H7 (cell line): ENCODE measurements at regions not wholly inside any gene's neighbourhood (a gene's known extent, or its start where the extent isn't known, plus 50 kb on each side); places are given as distances from the start of the nearest gene placed in this dataset.
A peak's percentile ranks its signal among the peaks of the same experiment; 100 is the strongest.

Experiments
- DNase-seq: peaks from one replicate; pipeline ENCODE4 v3.0.0; 2012
- H3K27me3 ChIP-seq: 2 replicates; pipeline ENCODE4 v1.6.0; 2011; ENCODE audit warnings: mild to moderate bottlenecking, low read length; ENCODE audit not compliant: control insufficient read depth, insufficient read depth
- H3K36me3 ChIP-seq: replicated peaks from 2 replicates; pipeline ENCODE4 v1.5.1; 2011; ENCODE audit warnings: low read length; ENCODE audit not compliant: control insufficient read depth, insufficient read depth
- H3K4me3 ChIP-seq: 2 replicates; pipeline ENCODE4 v1.5.1; 2011; ENCODE audit warnings: low read depth, mild to moderate bottlenecking, control low read depth, low read length, moderate library complexity; ENCODE audit not compliant: insufficient read depth

DNA sequence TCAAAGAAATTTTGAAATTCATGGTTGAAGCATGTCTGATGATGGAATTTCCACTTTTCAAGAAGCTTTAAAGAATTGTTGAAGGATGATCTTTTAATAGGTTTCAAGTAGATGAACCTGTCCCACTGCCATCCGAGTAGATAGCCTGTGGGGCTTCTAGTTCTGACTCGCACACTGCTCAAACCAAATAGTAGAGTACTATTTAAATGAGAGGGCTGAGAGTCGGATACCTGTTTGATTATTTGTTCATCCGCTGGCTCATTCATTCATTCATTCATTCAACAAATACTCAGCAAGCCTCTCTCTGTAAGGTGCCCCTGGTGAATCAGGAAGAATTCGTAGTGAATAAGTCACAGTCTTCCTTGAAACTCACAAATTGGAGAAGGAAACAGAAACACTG, 108.2 kb upstream of the IRX5 start:
- no peak for DNase-seq
- Histone ChIP-seq H3K36me3 (no peaks in the 10 kb centered on the region), H3K4me3 (no peak overlapping the region), H3K27me3 (no peaks in the 10 kb centered on the region)

- DNase-seq, result no peak
- Histone ChIP-seq H3K27me3 (no peaks in the 10 kb centered on the region), H3K4me3 (no peak overlapping the region), H3K36me3 (no peaks in the 10 kb centered on the region)
Observed at GRCh38 chr16:54821731-54822130, 108.9 kb upstream of the IRX5 start.

GRCh38 chr16:54817940-54818574, 112.6 kb upstream of the IRX5 start:
- peak; percentile 18 for DNase-seq
- Histone ChIP-seq H3K4me3 (no peak overlapping the region), H3K36me3 (no peaks in the 10 kb centered on the region), H3K27me3 (no peaks in the 10 kb centered on the region)

GRCh38 chr16:54817432-54817831, 113.2 kb upstream of the IRX5 start:
- no peak overlapping the region for H3K4me3 ChIP-seq

GRCh38 chr16:54816471-54816870, 114.2 kb upstream of the IRX5 start:
- no peaks in the 10 kb centered on the region for H3K36me3 ChIP-seq
- H3K27me3 ChIP-seq, result no peaks in the 10 kb centered on the region
- no peak for DNase-seq
- H3K4me3 ChIP-seq, result no peak overlapping the region

More at GRCh38 chr16:54817432-54817831, 113.2 kb upstream of the IRX5 start:
- Histone ChIP-seq H3K27me3 (no peaks in the 10 kb centered on the region), H3K36me3 (no peaks in the 10 kb centered on the region)
- peak; percentile 25 for DNase-seq

GRCh38 chr16:54815177-54815576, 115.5 kb upstream of the IRX5 start:
- no peaks in the 10 kb centered on the region for H3K36me3 ChIP-seq
- DNase-seq, result no peak
- H3K27me3 ChIP-seq, result no peaks in the 10 kb centered on the region
- no peak overlapping the region for H3K4me3 ChIP-seq

DNA sequence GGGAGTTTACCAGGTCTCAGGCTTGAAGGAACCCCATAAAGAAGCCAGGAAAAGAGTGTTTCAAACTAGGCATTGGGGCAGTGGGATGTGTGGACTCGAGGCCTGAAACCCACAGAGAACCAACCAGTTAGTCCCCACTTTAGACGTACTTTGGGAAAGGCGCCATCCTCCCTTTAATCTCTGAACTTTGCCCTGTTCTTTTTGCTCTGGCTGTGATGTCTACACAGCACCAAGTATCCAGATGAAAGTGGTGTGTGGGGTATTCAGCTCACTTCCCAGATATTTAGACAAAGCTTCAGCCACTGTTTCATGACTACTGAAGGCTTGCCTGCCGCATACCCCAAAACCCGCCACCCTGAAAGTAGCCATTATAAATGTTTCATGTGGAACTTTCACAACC, 116.9 kb upstream of the IRX5 start:
- H3K4me3 ChIP-seq, result no peak overlapping the region
- H3K27me3 ChIP-seq, result no peaks in the 10 kb centered on the region
- no peak for DNase-seq
- no peaks in the 10 kb centered on the region for H3K36me3 ChIP-seq

DNA sequence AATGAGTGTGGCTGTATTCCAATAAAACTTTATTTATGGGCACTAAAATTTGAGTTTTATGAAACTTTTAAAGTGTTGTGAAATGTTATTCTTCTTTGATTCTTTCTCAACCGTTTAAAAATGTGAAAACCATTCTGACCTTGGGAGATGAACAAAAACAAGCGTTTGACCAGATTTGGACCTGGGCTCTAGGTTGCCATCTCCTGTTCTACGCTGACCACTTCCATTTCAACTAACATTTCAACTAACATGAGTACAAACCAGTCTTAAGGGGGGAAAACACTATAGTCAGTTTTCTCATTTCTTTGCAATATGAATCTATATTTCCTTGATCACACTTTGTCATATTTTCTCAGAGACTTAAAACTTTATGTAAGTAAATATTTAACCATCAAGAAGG, 118.4 kb upstream of the IRX5 start:
- no peak overlapping the region for H3K4me3 ChIP-seq
- DNase-seq, result no peak
- H3K36me3 ChIP-seq, result no peaks in the 10 kb centered on the region
- H3K27me3 ChIP-seq, result no peaks in the 10 kb centered on the region

DNA sequence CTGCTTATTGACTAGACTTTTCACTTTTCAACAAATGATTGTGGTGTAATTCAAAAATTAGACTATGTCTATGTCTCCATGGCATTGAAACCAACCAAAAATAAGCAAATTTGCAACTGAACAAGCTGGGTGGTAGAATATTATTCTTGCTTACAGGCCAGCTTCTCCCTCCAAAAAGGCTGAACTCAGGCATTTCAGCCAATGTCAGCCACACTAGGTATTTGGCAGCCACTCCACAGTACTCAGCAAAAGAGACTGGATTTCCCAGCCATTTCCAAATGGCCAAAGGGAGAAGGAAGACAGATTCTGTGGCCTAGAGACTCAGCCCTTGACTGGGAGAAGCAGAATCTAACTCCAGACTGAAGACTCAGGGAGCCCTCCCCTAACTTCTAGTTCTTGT, 121.8 kb upstream of the IRX5 start:
- DNase-seq, result no peak
- Histone ChIP-seq H3K4me3 (no peak overlapping the region), H3K27me3 (no peaks in the 10 kb centered on the region), H3K36me3 (no peaks in the 10 kb centered on the region)

GRCh38 chr16:54806881-54807360, 123.7 kb upstream of the IRX5 start:
- H3K4me3 ChIP-seq, result no peak overlapping the region
- no peaks in the 10 kb centered on the region for H3K36me3 ChIP-seq
- H3K27me3 ChIP-seq, result no peaks in the 10 kb centered on the region
- DNase-seq, result no peak

GRCh38 chr16:54806378-54806777, 124.3 kb upstream of the IRX5 start:
- H3K36me3 ChIP-seq, result no peaks in the 10 kb centered on the region
- DNase-seq, result no peak
- no peak overlapping the region for H3K4me3 ChIP-seq
- no peaks in the 10 kb centered on the region for H3K27me3 ChIP-seq

GRCh38 chr16:54805648-54806047, 125.0 kb upstream of the IRX5 start:
- Histone ChIP-seq H3K36me3 (no peaks in the 10 kb centered on the region), H3K4me3 (no peak overlapping the region), H3K27me3 (no peaks in the 10 kb centered on the region)
- no peak for DNase-seq

GRCh38 chr16:54801057-54801844, 129.4 kb upstream of the IRX5 start:
- no peaks in the 10 kb centered on the region for H3K27me3 ChIP-seq
- no peak for DNase-seq
- no peak overlapping the region for H3K4me3 ChIP-seq
- H3K36me3 ChIP-seq, result no peaks in the 10 kb centered on the region

- H3K4me3 ChIP-seq, result no peak overlapping the region
- no peak for DNase-seq
- no peaks in the 10 kb centered on the region for H3K36me3 ChIP-seq
- H3K27me3 ChIP-seq, result no peaks in the 10 kb centered on the region
Observed at GRCh38 chr16:54798267-54798666, 132.4 kb upstream of the IRX5 start.

DNA sequence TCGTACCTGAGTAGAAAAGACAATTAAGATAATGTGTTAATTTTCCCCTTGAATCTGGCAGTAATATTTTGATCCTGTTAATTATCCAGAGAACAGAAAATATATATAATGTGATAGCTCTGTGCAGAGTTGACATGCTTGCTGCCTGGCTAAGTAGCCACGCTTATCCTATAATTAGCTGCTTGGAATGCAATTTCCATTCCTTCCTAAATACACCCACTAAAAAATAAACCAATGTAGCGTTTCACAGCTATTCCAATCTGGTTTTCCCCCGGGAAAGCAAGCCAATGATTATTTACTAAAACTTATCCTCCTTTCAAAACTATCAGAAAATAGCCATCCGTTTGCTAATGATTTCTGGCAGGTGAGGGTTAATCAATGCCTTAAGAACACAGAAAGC, 134.5 kb upstream of the IRX5 start:
- DNase-seq, result no peak
- H3K4me3 ChIP-seq, result no peak overlapping the region
- H3K36me3 ChIP-seq, result no peaks in the 10 kb centered on the region
- H3K27me3 ChIP-seq, result no peaks in the 10 kb centered on the region
